H1 (cell line): ENCODE measurements at regions not wholly inside any gene's neighbourhood (a gene's known extent, or its start where the extent isn't known, plus 50 kb on each side); places are given as distances from the start of the nearest gene placed in this dataset.

Experiments used
- CTCF ChIA-PET: fragments of 300-600 bp; sonication (Branson Sonifier 250); formaldehyde crosslinking; loops from one replicate; lab custom pipeline; 2021; ENCODE audit not compliant: partially characterized antibody; lab: Charles Lee
- POLR2A ChIA-PET: fragments of 300-600 bp; sonication (Branson Sonifier 250); formaldehyde crosslinking; loops from one replicate; lab custom pipeline; 2021; ENCODE audit warnings: inconsistent platforms; ENCODE audit not compliant: partially characterized antibody; lab: Charles Lee
- DNase-seq, 2 experiments: peaks; one replicate each; pipeline versions ENCODE4 v3.0.0 to v3.0.0-alpha.2; 2010 to 2022; ENCODE audit warnings: low spot score in 2 of 2, low read depth in 1 of 2, mixed read lengths in 1 of 2
- FAIRE-seq: peaks from 2 replicates; lab custom pipeline; 2011; peaks lifted over from hg19 to GRCh38; lab: Jason Lieb, UNC
- H2AFZ ChIP-seq: 2 replicates; pipeline ENCODE4 v1.8.1; 2012; ENCODE audit warnings: low read length, inconsistent platforms
- H2AK5ac ChIP-seq: 2 replicates; pipeline ENCODE4 v1.6.1; 2013; ENCODE audit warnings: low read depth, low read length
- H2BK120ac ChIP-seq: replicated peaks from 2 replicates; pipeline ENCODE3; 2013; ENCODE audit warnings: low read depth, low read length, inconsistent platforms
- H2BK12ac ChIP-seq: 2 replicates; pipeline ENCODE4 v1.6.1; 2013; ENCODE audit warnings: low read depth, low read length
- H2BK15ac ChIP-seq: 2 replicates; pipeline ENCODE4 v1.6.1; 2013; ENCODE audit warnings: low read length
- H2BK20ac ChIP-seq: 2 replicates; pipeline ENCODE4 v1.6.1; 2013; ENCODE audit warnings: low read length
- H2BK5ac ChIP-seq: 2 replicates; pipeline ENCODE4 v1.6.1; 2013; ENCODE audit warnings: low read depth, low read length
- H3K14ac ChIP-seq: 2 replicates; pipeline ENCODE4 v1.6.1; 2013; ENCODE audit warnings: inconsistent platforms; ENCODE audit not compliant: insufficient read length
- H3K18ac ChIP-seq: 2 replicates; pipeline ENCODE4 v1.6.1; 2013; ENCODE audit warnings: low read length; ENCODE audit errors: extremely low read depth
- H3K23ac ChIP-seq: 2 replicates; pipeline ENCODE4 v1.6.1; 2013; ENCODE audit warnings: inconsistent platforms; ENCODE audit not compliant: insufficient read length
- H3K23me2 ChIP-seq: 2 replicates; pipeline ENCODE4 v1.6.1; 2013; ENCODE audit warnings: low read depth, low read length
- H3K27ac ChIP-seq: 2 replicates; pipeline ENCODE4 v1.6.1; 2011; ENCODE audit warnings: low read depth, low read length, inconsistent platforms
- H3K27me3 ChIP-seq, 4 experiments: replicated peaks in 1 of 4; 1 replicate in 1 of 4; 2 replicates in 3 of 4; pipeline versions ENCODE4 v1.6.1 to v1.8.1; 2011 to 2013; ENCODE audit warnings: low read length in 3 of 4, mild to moderate bottlenecking in 3 of 4, inconsistent platforms in 2 of 4, mixed read lengths in 2 of 4, moderate library complexity in 1 of 4; ENCODE audit not compliant: control insufficient read depth in 3 of 4, insufficient read depth in 3 of 4; ENCODE audit errors: extremely low read depth in 1 of 4
- H3K36me3 ChIP-seq, 4 experiments: 2 replicates each; pipeline versions ENCODE4 v1.6.1 to v1.8.1; 2011 to 2013; ENCODE audit warnings: mild to moderate bottlenecking in 4 of 4, low read length in 3 of 4, moderate library complexity in 2 of 4, control low read depth in 1 of 4, inconsistent platforms in 1 of 4; ENCODE audit not compliant: insufficient read depth in 4 of 4, control insufficient read depth in 2 of 4
- H3K4ac ChIP-seq: replicated peaks from 2 replicates; pipeline ENCODE3; 2013; ENCODE audit warnings: low read length, low read depth, mixed read lengths, inconsistent platforms; ENCODE audit not compliant: insufficient read length
- H3K4me1 ChIP-seq, 4 experiments: replicated peaks in 1 of 4; 1 replicate in 1 of 4; 2 replicates in 3 of 4; pipeline versions ENCODE4 v1.6.1 to v1.8.1; 2011 to 2013; ENCODE audit warnings: low read length in 3 of 4, inconsistent platforms in 2 of 4, mixed read lengths in 1 of 4; ENCODE audit not compliant: insufficient read depth in 4 of 4, control insufficient read depth in 3 of 4
- H3K4me2 ChIP-seq, 2 experiments: 2 replicates each; pipeline versions ENCODE4 v1.6.1 to v1.8.1; 2011 to 2013; ENCODE audit warnings: low read depth in 2 of 2, low read length in 2 of 2, control low read depth in 1 of 2, inconsistent platforms in 1 of 2, mild to moderate bottlenecking in 1 of 2; ENCODE audit not compliant: insufficient read depth in 1 of 2
- H3K4me3 ChIP-seq, 4 experiments: fragments of 200-600, 300-600 bp in 1 of 4; sonication (generic), shearing (Covaris generic), sonication (Bioruptor Twin) in 1 of 4; 2 replicates each; pipeline versions ENCODE4 v1.5.1 to v1.8.1; 2011 to 2016; ENCODE audit warnings: low read length in 4 of 4, low read depth in 3 of 4, control low read depth in 2 of 4, inconsistent platforms in 2 of 4, mild to moderate bottlenecking in 2 of 4, mixed read lengths in 1 of 4, moderate library complexity in 1 of 4; ENCODE audit not compliant: insufficient read depth in 2 of 4; ENCODE audit errors: extremely low read depth in 1 of 4
- H3K56ac ChIP-seq: replicated peaks from 2 replicates; pipeline ENCODE3; 2013; ENCODE audit warnings: low read depth, mild to moderate bottlenecking, mixed read lengths, low read length, inconsistent platforms; ENCODE audit not compliant: insufficient read length
- H3K79me1 ChIP-seq: 2 replicates; pipeline ENCODE4 v1.6.1; 2013; ENCODE audit warnings: low read depth, low read length, control low read depth
- H3K79me2 ChIP-seq, 2 experiments: 2 replicates each; pipeline versions ENCODE4 v1.6.1 to v1.8.1; 2012 to 2013; ENCODE audit warnings: low read length in 2 of 2, mild to moderate bottlenecking in 2 of 2, inconsistent platforms in 1 of 2; ENCODE audit not compliant: insufficient read depth in 2 of 2, control insufficient read depth in 1 of 2
- H3K9ac ChIP-seq, 4 experiments: replicated peaks in 1 of 4; 1 replicate in 1 of 4; 2 replicates in 3 of 4; pipeline versions ENCODE4 v1.6.1 to v1.8.1; 2011 to 2013; ENCODE audit warnings: low read depth in 3 of 4, low read length in 3 of 4, control low read depth in 2 of 4, mild to moderate bottlenecking in 2 of 4, moderate library complexity in 2 of 4, inconsistent platforms in 1 of 4; ENCODE audit errors: extremely low read depth in 1 of 4
- H3K9me3 ChIP-seq, 2 experiments: 2 replicates each; pipeline versions ENCODE4 v1.6.1 to v1.8.1; 2012 to 2013; ENCODE audit warnings: mild to moderate bottlenecking in 2 of 2, moderate library complexity in 2 of 2, control low read depth in 1 of 2, inconsistent platforms in 1 of 2, low read depth in 1 of 2, low read length in 1 of 2, mixed read lengths in 1 of 2; ENCODE audit not compliant: insufficient read depth in 2 of 2
- H4K20me1 ChIP-seq, 2 experiments: replicated peaks in 1 of 2; 2 replicates each; pipeline versions ENCODE3 to v1.8.1; 2011 to 2013; ENCODE audit warnings: inconsistent platforms in 2 of 2, low read length in 2 of 2, mild to moderate bottlenecking in 1 of 2; ENCODE audit not compliant: insufficient read depth in 2 of 2, control insufficient read depth in 1 of 2
- H4K5ac ChIP-seq: 2 replicates; pipeline ENCODE4 v1.6.1; 2013; ENCODE audit warnings: low read length, low read depth, mixed read lengths, inconsistent platforms; ENCODE audit not compliant: insufficient read length
- H4K8ac ChIP-seq: 2 replicates; pipeline ENCODE4 v1.8.0; 2013; ENCODE audit warnings: mild to moderate bottlenecking, moderate library complexity, low read length, inconsistent platforms; ENCODE audit not compliant: insufficient read depth; ENCODE audit errors: extremely low read depth
- H4K91ac ChIP-seq: replicated peaks from 2 replicates; pipeline ENCODE3; 2013; ENCODE audit warnings: low read length, mixed read lengths, inconsistent platforms; ENCODE audit not compliant: insufficient read length
- CHD2 ChIP-seq: IDR thresholded peaks from 2 replicates; pipeline ENCODE4 v1.6.1; 2012; ENCODE audit warnings: low read length, improper control_type of control experiment
- RNF2 ChIP-seq: fragments of 200-900, 300-1000 bp; sonication (generic); IDR thresholded peaks from 2 replicates; pipeline ENCODE4 v1.7.1; 2016; ENCODE audit warnings: borderline replicate concordance, low read depth, mild to moderate bottlenecking, antibody characterized with exemption, low read length; ENCODE audit not compliant: poor library complexity, severe bottlenecking; ENCODE audit errors: missing control alignments
- TAF7 ChIP-seq: optimal IDR thresholded peaks from 2 replicates; pipeline ENCODE3; 2011; ENCODE audit warnings: low read depth, mild to moderate bottlenecking, inconsistent platforms, low read length, moderate library complexity, borderline replicate concordance
- YY1 ChIP-seq: IDR thresholded peaks from 2 replicates; pipeline ENCODE4 v1.6.1; 2011; ENCODE audit warnings: low read depth, mild to moderate bottlenecking, low read length
- WGBS, 2 experiments: shearing (Covaris generic) in 1 of 2; methylation state at CpG; one replicate each; pipeline versions ENCODE4 v1.1.6 to v1.1.7; 2013 to 2015; ENCODE audit warnings: low lambda C conversion rate in 2 of 2, mixed read lengths in 2 of 2, inconsistent platforms in 1 of 2, low coverage in 1 of 2, missing lambda C conversion rate in 1 of 2; ENCODE audit not compliant: insufficient replicate concordance in 2 of 2, insufficient coverage in 1 of 2, insufficient read length in 1 of 2; ENCODE audit errors: extremely low coverage in 1 of 2, missing lambda C conversion rate in 1 of 2; 5-methylcytosine and 5-hydroxymethylcytosine counted together

- Histone ChIP-seq H3K79me1 (no peaks in the 10 kb centered on the region), H3K4me2 (no peak overlapping the region), H3K36me3 (no peaks in the 10 kb centered on the region), H3K27me3 (no peaks in the 10 kb centered on the region), H3K79me2 (no peaks in the 10 kb centered on the region), H2BK5ac (no peak overlapping the region), H3K56ac (no peak overlapping the region), H3K4me1 (peaks cover 0 to 4% (median 0%) of the 10 kb centered on the region in 4 experiments; a peak in 1 of 7 replicates), H2BK12ac (no peak overlapping the region), H2AK5ac (no peak overlapping the region), H4K8ac (no peak overlapping the region), H4K91ac (no peak overlapping the region), H3K9ac (no peak overlapping the region), H3K9me3 (peaks cover 0 to 2% of the 10 kb centered on the region in 2 experiments; a peak in 1 of 4 replicates), H3K4ac (no peak overlapping the region), H3K23me2 (no peaks in the 10 kb centered on the region), H3K4me3 (no peak overlapping the region), H4K20me1 (no peaks in the 10 kb centered on the region), H4K5ac (no peak overlapping the region), H3K23ac (no peak overlapping the region), H3K14ac (no peak overlapping the region), H2BK120ac (no peak overlapping the region), H2AFZ (no peak overlapping the region), H3K18ac (no peak overlapping the region), H2BK20ac (no peak overlapping the region), H3K27ac (no peak overlapping the region), H2BK15ac (no peak overlapping the region)
- FAIRE-seq = no peak
- TF ChIP-seq CHD2 (no peak), RNF2 (no peak), YY1 (no peak), TAF7 (no peak)
- no peak for DNase-seq
- ChIA-PET CTCF (interaction anchor here (1.3 to 1.9 kb wide), 2 partner anchors 26 to 83 kb away, joined by 3 to 5 read pairs; no protein-coding TSS in a partner anchor), POLR2A (interaction anchor here (1.1 kb wide), 1 partner anchor 14 kb away, joined by 3 read pairs; no protein-coding TSS in a partner anchor)
- 91% methylated on average over 6 of the region's 6 CpGs; no CpG with 5 or more reads in 1 of the 2 experiments for WGBS, 2 experiments
These were observed 515.5 kb downstream of the QKI start for GRCh38 chr6:163930012-163930411.
